Activated CD4-positive, alpha-beta T cell treated with anti-CD3 and anti-CD28 coated beads, Interleukin-10, Interleukin-2, amounts not matched to agents 100 ng/mL and 50 ng/mL, durations not matched to agents 16 hours and 8 hours (primary cell): ENCODE measurements at regions not wholly inside any gene's neighbourhood (a gene's known extent, or its start where the extent isn't known, plus 50 kb on each side); places are given as distances from the start of the nearest gene placed in this dataset.
"Not testable (repeated sequence)": the region's sequence is repeated elsewhere in the genome, so short reads cannot be mapped to it uniquely, and the experiment has no call there.

ENCODE experiments used
- DNase-seq: peaks from one replicate; pipeline ENCODE4 v3.0.0-alpha.2; 2020

DNA sequence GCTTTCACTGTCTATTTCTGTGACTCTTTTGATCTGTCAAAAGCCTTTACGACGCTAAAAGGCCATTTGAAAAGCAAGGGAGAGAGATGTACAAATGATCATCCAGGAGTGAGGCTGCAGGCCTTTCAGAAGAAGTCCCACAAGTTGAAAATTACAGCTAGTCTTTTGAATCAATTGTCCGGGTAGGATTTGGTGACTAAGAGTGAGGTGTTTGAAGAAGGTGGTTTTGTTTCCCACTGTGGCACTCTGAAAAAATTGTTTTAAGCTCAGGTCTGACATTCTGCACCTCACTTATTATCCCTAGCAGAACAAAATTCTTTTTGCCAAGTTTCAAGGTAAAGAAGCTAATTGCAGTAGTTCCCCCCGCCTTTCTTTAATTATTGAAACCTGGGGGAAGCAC lies 50.8 kb upstream of the TMEM108 start:
- no peak for DNase-seq

DNA sequence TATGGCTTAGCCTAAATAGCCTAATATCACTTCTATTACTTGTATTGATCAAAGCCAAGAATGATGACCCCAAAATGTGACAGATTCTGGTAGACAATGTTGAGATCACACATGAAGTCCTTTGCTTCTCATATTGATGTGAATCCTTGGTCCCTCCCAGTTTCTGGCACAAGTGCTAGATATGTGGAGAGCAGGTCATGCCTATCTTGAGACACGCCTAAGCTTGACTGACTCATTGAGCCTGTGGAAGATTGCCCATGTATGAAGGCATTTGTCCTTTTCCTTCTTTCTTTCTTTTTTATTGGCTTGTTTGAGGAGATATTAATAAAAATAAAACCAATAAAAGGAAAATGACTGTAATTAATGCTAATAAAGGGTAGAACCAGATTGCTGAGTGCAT lies 54.0 kb upstream of the TMEM108 start:
- no peak for DNase-seq

DNA sequence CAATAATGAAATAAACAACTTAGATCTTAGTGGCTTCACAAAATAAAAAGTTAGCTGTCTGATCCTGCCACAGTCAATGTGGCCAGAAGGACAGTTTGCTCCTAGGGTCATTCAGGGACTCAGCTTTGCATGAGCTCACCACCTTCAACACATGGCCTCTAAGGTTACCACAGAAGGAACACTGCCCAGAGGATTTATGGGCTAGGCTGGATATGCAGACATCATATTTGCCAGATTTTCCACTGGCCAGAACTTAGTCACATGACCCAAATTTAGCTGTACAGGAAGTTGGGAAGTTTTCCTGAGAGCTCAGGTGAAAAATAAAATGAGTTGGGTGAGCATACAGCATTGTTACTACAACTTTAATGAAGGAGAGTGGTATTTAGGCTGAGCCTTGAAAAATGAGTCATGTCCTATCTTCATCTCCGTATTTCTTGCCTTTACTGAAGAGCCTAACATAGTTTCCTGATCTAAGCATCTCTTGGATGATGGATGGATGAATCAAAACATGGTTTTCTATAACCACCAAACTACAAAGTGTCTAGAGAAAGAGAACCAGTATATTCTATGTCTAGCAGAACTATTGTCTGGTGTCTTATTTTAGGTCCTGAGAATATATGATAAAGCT lies 54.9 kb upstream of the TMEM108 start:
- no peak for DNase-seq

DNA sequence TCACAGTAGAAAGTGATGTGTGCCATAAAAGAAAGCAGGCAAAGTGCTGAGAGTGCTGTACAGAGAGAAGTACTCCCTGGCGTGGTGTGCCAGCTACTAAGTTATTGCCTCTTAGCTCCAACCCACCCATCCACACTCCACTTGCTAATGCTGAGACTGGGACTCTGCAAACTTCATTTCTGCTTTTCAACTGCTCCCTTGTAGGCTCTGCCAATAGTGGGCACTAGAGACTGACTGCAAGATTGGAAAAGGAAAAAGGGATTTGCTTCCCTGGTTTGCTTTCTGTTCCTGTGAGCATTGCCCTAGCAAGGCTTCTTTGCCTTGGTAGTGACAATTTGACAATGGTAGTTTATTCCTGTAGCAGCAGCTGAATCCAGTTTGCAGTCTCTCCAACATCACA lies 56.5 kb upstream of the TMEM108 start:
- no peak for DNase-seq

DNA sequence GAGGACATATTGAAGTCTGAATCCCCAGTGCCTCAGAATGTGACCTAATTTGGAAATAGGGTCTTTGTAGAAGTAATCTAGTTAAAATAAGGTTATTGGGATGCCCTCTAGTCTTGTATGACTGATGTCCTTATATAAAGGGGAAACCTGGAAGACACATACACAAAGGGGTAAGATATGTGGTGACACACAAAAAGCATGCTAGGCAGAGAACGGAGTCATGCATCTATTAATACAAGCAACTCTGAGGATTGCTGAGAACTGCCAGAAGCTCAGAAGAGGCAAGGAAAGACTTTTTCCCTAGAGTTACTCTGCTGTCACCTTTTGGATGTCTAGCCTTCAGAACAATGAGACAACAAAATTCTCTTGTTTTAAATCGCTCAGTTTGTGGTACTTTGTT lies 58.1 kb upstream of the TMEM108 start:
- DNase-seq = no peak

DNA sequence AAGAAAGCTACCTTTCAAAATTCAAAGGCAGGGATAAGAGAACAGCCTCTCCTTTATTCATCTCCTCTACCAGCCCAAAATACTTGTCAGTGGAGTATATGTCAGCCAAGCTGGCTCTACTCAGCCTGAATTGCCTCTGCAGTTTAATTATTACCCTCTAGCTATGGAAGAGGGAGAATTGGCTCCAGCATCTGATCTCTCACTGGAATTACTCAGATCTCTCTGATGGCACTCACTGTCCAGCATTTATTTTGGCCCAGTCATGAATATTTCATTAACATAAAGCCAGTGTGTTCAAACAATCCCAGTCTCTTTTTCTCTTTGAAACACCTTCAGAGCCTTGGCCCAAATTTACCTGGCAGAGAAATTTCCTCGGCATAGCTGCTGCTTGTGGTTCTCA lies 58.6 kb upstream of the TMEM108 start:
- no peak for DNase-seq

DNA sequence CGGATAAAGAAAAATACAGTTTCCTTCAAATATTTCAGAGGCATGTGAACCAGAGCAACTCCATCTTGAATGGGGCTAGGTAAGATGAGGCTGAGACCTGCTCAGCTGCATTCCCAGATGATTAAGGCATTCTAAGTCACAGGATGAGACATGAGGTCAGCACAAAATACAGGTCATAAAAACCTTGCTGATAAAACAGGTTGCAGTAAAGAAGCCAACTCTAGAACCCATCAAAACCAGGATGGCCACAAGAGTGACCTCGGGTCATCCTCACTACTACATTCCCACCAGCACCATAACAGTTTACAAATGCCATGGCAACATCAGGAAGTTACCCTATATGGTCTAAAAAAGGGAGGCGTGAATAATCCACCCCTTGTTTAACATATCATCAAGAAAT lies 59.2 kb upstream of the TMEM108 start:
- DNase-seq = not testable (repeated sequence)

DNA sequence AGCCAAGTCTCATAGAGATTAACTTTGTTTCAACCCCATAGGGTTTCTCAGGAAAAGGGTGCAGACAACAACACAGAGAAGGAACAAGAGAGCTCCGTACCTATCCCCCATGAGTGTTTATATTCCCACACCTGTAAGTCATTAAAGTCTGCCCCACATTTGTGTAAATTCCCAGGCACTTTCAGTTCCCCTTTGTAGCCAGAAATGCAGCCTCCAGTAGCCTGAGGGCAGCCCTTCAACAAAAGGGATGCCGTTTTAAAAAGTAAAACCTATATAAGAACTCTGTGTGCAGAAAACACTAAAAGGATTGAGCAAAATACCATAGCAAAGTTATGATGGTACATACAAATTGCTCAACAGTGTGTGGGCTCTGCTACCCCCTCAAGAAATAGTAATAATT lies 59.7 kb upstream of the TMEM108 start:
- no peak for DNase-seq

DNA sequence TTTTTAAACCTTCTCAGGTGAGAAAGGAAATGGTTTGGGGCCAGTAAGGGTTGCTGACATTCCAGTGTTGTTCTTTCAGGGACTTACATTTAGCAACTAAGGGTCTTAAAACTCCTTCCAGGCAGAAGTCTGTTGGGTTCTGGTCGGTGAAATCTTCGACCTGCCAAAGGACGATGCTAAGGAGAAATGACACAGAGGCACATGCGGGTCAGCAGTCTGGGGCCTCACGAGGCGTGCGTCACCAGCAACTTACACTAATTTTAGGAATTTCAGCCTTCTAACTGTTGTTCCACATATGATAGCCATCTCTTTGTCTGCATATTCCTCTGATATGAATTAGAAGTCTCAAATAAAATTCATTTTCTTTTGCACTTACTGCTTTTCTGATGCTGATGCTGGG lies 64.1 kb upstream of the TMEM108 start:
- no peak for DNase-seq

DNA sequence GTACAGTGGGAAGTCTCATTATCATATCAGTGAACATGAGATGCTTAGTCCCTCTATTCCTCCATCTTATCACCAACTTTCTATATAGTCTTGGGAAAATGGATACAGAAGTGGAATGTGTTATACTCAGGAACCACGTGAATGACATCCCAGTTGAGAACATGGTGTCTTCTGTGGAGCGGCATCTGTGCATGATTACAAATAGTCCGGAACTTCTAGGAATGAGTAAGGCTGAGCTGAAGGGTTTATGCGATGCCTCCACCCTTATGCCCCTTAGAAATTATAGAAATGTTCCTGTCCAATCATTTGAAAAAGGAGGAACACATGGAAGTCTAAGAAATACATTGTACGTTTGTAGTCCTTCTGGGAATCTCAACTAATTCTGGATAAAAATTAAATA lies 64.8 kb upstream of the TMEM108 start:
- DNase-seq = no peak

DNA sequence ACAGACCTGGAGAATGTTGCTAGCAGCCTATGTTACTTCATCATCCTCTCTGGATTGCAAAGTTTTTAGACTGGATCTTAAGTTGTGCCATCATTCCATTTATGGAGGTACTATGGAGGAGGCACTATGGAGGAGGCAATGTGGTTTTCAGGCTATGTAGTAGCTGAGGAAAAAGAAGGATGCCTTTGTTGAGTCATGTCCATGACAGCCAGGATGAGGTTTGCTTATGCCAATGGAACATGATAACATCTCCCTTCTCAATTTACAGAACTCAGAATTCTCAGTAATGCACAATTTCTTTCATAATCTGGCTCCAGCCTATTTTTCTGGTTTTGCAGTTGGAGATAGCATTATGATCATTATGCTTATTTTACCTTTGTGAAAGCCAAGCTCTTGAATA lies 65.9 kb upstream of the TMEM108 start:
- no peak for DNase-seq

DNA sequence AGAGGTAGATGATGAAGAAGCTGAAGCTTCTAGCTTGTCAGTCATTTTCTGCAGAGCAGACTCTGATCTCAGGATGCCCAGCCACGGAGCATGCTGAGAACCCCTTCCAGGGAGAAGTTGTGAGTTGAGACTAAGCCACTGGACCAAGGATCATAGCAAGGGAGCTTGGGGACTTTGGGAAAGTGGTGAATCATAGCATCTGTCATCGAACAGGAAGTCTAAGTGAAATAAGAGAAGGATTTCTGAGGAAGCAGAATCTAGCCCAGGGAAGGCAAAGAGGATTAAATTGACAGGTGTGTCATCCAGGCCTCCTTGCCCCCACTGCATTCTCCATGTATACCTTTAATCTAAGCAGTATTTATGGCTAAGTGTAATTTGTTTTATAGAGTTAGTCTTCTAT lies 71.8 kb upstream of the TMEM108 start:
- no peak for DNase-seq

DNA sequence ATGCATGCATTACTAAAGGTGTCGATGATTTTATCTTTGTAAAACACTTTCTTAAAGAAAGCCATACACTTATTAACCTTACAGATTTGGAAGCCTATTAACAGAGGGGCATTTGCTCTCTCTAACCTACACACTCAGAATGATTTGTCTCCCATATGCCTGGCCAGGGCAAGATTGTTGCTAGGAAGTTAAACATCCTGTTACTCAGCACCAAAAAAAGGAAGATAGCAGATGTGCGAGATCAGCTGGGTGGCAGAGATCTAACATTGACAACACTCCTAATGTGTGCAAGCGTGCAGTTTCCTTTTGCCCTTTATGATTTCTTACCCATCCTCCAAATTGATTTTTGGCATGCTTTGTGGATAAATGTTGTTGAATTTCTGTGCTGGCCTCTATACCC lies 73.9 kb upstream of the TMEM108 start:
- no peak for DNase-seq

DNA sequence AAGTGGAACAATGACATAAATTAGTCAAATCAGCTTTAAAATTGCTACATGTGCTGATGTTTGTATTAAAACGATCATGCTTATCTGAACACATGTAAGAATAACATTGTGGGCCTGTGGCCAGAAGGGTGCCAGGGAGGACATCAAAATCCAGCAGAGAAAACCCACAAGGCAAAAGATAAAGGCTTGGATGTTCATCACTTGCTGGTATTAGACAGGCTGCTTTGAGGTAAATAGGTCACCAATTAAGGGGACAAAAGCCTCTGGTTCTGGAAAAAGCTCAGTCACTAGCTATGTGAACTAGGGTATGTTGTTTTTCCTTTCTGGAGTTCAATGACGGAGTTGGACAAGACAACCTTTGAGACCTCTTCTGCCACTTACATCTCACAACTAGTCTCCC lies 74.4 kb upstream of the TMEM108 start:
- DNase-seq = no peak

DNA sequence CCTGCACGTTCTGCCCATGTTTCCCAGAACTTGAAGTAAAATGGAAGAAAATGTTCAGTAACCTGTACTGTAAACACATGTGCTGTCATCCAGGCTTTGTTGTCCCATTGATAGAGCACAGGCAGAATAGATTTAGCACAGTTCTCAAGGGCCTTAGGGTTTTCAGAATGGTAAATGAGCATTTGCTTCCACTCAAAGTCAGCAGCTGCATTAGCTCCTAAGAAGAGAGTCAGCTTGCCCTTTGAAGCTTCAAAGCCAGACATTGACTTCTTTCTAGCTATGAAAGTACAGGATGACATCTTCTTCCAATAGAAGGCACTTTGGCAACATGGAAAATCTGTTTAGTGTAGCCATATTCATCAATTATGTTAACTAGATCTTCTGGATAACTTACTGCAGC lies 76.2 kb upstream of the TMEM108 start:
- DNase-seq = no peak

DNA sequence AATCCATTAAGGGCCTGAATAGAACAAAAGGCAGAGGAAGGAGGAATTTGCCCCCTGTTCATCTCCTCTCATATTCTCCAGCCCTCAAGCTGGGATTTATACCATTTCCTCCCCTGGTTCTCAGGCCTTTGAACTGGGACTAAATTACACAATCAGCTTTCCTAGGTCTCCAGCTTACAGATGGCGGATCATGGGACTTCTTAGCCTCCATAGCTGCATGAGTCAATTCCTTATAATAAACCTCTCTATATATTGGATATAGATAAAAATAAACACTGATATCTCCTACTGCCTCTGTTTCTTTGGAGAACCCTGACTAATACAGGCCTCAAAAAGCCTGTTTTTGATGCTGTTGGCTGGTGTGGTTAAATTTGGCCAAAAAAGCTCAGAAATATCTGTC lies 84.5 kb upstream of the TMEM108 start:
- DNase-seq = no peak

DNA sequence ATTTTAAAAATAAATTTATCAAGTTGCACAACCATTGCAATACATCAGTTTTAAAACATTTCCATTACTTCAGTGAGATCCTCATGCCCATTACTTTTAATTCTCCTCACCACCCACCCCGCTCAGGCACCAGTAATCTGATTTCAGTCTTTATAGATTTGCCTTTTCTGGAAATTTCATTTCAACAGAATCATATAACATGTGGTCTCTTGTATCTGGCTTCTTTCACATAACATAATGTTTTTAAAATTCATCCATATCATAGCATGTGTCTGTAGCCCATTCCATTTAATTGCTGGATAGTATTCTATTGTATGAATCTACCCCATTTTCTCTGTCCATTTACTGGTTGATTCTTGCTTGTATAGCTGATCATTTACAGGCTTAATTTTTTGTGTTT lies 110.3 kb upstream of the TMEM108 start:
- DNase-seq = no peak

DNA sequence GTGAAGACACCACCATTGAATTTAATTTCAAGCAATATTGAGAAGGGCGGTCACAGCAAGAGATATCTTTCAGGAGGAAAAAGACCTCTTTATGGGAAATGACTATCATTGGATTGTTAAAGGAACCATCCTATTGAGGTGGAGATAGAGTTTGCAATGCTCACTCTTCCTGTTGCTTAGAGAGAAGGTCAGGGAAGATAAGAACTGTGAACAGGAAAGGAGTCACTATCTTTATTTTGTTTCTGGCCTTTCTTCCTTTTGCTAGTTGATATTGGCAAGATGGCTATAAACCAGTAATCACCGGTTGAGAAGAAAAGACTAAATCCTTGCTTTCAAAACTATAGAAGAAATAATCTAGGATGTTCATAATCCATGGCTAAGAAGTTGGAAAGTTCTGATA lies 112.1 kb upstream of the TMEM108 start:
- DNase-seq = no peak

DNA sequence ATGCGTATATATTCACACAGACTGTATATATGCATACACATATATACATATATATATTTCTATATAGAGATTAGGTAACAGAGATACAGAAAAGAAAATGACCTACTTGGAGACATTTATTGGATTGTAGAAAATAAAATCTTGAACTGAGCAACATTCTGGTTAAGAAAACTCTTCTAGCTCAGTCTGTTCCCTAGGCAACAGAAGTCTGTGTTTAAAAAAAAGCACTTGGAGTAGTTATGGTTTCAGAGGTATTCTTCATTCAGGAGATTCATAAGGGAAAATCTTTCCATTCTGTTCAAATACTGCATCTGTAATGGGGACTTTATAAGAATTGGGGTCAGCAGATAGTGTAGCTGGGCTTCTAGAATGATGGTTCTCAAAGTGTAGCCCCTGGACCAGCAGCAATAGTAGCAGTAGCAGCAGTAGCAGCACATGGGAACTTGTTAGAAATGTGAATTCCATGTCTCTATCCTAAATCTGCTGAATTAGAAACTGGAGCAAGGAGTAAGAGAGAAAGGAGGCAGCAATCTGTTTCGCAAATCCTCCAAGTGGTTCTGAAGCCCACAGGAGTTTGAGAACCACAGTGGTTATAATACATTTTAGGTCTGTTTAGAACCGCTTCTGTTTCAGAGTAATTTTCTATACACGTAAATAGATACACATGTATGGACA lies 112.8 kb upstream of the TMEM108 start:
- no peak for DNase-seq

DNA sequence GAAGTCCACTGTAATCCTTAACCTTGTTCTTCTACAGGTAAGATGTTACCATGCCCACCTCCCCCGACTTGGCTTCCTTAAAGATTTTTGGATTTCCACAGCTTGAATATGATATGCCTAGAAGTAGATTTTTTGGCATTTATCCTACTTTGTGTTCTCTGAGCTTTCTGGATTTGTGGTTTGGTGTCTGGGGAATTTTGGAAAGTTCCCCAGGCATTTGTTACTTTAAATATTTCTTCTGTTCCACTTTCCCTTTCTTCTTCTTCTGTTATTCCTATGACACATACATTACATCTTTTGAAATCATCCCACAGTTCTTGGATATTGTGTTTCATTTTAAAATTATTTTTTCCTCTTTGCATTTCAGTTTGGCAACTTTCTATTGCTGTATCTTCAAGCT lies 122.1 kb upstream of the TMEM108 start:
- no peak for DNase-seq

DNA sequence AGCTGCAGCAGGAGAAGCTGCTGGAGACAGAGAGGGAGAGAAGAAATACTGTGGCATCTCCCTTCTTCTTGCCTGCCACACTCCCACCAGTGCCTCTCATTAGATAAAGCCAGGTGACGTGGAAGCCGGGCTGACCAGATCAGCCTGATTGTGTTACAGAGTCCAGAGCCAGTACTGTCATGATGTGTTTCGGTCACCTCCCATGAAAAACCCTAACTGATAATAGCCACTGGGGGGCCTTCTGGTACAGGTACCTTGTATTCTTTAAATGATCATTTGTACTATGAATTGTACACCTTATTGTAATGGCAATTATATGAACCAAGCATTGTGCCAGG lies 125.8 kb upstream of the TMEM108 start:
- no peak for DNase-seq

DNA sequence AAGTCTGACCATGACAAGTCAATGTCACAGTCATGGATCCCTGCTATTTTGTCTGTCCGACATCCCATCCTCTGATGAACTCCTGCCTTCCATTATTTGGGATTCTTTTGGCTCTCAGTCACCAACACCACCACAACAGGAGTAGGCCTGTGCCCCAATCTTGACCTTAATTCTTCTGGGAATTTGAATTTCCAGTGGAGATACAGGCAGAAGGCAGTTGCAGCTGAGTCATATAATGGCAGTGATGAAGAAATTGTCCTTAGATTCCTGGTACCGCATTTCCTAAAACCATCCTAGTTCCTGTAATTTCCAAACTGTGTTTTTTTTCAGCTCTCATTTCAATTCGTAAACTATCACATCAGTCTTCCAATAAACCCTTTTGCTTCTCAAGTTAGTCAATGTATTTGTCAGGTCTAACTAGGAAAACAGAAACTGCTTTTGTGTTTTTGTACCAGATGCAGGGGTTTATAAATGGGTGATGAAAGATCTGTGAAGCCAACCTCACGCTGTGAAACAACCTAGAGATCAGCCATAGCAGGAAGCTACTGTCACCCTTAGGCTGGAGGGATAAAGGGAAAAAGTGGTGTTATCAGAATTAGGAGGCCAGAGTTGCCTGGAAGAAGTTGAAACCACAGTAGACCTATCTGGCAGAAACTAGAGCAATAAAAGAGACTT lies 126.3 kb upstream of the TMEM108 start:
- DNase-seq = no peak

DNA sequence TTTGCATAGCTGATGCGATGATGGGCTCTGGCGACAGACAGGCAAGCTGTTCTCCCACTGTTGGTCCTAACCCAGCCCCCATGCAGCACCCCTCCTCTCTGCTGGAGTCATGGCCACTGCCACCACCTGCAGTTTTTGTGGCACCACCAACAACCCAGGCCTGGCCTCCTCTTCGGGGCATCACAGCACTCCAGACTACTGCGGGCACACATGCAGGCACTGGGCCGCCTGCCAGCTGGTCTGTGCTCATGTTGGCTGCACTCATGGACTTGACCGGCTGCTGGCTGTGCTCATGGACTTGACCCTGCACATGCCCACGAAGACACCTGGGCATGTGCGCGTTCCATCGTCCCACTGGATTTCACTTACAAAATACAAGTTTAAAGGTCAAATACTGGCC lies 130.9 kb upstream of the TMEM108 start:
- DNase-seq = no peak

DNA sequence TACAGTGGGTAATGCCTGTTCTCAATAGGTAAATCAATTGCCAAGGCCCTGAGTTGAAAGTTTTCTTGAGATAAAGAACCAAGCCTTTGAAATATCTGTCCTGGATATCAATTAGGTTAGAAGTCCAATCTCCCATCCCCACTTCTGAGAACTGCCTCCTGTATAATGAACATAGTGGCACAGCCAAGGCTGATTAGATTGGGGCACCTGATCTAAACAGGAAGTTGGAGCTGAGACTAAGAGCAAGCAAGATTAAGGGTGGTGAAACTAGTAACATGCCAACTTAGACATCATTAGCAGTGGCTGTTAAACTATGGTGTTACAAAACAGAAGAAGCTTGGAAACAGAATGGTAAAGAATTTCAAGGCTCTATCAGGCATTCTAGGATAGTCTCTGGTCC lies 137.7 kb upstream of the TMEM108 start:
- DNase-seq = no peak

DNA sequence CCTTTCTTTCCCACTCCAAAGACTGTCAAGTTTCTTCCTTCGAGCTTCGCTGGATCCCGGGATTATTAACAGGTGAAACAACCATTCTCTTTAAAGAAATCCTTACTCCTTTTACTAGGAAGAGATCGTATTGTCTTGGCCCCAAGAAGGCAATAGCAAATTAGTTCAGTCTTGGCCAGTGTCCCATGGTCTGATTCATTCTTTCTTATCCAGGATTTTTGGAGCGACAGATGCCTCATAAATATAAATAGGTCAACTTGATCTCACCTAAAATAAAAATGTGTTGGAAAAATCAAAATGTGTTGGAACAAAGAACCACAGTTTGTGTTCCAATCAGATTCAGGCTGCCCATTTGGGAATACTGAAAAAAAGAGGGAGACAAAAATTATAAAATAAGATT lies 140.1 kb upstream of the TMEM108 start:
- DNase-seq = no peak
